T-cell (primary cell): ENCODE measurements at regions not wholly inside any gene's neighbourhood (a gene's known extent, or its start where the extent isn't known, plus 50 kb on each side); places are given as distances from the start of the nearest gene placed in this dataset.

Source experiments
- ATAC-seq, 4 experiments: fragments of 200-7000 bp in 3 of 4; fragments of 150-1000 bp in 1 of 4; cut with Tn5 transposase; replicated peaks in 1 of 4; 1 replicate in 3 of 4; 2 replicates in 1 of 4; pipeline ENCODE4 v1.10.0; 2021; ENCODE audit warnings: moderate library complexity in 3 of 4, mild to moderate bottlenecking in 2 of 4, moderate number of reproducible peaks in 1 of 4
- CTCF ChIA-PET, 2 donors: fragments of 300-600 bp; sonication (Branson Sonifier 250); formaldehyde crosslinking; loops; one replicate each; lab custom pipeline; 2022; ENCODE audit warnings: antibody characterized with exemption in 2 of 2; lab: Charles Lee
- POLR2A ChIA-PET, 2 donors: fragments of 300-600 bp; sonication (Branson Sonifier 250); formaldehyde crosslinking; loops; one replicate each; lab custom pipeline; 2022; ENCODE audit warnings: antibody characterized with exemption in 2 of 2; lab: Charles Lee
- DNase-seq, 35 experiments: peaks; one replicate each; pipeline versions ENCODE4 v3.0.0 to v3.0.0-alpha.2; 2013 to 2023
- H3K27ac ChIP-seq: one replicate; pipeline ENCODE4 v1.5.1; 2013; ENCODE audit warnings: low read length
- H3K27me3 ChIP-seq, 2 experiments: replicated peaks in 1 of 2; 1 replicate in 1 of 2; 2 replicates in 1 of 2; pipeline versions ENCODE4 v1.6.1 to v1.7.0; 2013; ENCODE audit warnings: low read length in 1 of 2, mixed read lengths in 1 of 2; ENCODE audit not compliant: control insufficient read depth in 2 of 2, insufficient read depth in 2 of 2; ENCODE audit errors: extremely low read depth in 1 of 2
- H3K36me3 ChIP-seq, 2 donors: 1 replicate in 1 of 2; 2 replicates in 1 of 2; pipeline versions ENCODE4 v1.6.1 to v1.7.0; 2013; ENCODE audit warnings: low read length in 1 of 2; ENCODE audit not compliant: control insufficient read depth in 2 of 2, insufficient read depth in 1 of 2; ENCODE audit errors: extremely low read depth in 1 of 2
- H3K4me1 ChIP-seq, 2 experiments: 1 replicate in 1 of 2; 2 replicates in 1 of 2; pipeline versions ENCODE4 v1.6.1 to v1.7.0; 2013; ENCODE audit warnings: low read length in 2 of 2, mixed read lengths in 1 of 2; ENCODE audit not compliant: insufficient read depth in 2 of 2, control insufficient read depth in 1 of 2; ENCODE audit errors: extremely low read depth in 1 of 2
- H3K4me3 ChIP-seq, 2 donors: 1 replicate in 1 of 2; 2 replicates in 1 of 2; pipeline versions ENCODE4 v1.5.1 to v1.7.0; 2013; ENCODE audit warnings: mild to moderate bottlenecking in 2 of 2, low read length in 1 of 2, moderate library complexity in 1 of 2; ENCODE audit not compliant: control insufficient read depth in 1 of 2; ENCODE audit errors: extremely low read depth in 1 of 2
- H3K9me3 ChIP-seq: 2 replicates; pipeline ENCODE4 v1.7.0; 2013
- H3K27ac Mint-ChIP-seq, 2 donors: one replicate each; pipeline ENCODE4 v1.8.0; 2020 to 2021; ENCODE audit warnings: mild to moderate bottlenecking in 2 of 2, mixed read lengths in 2 of 2
- H3K27me3 Mint-ChIP-seq, 2 donors: one replicate each; pipeline ENCODE4 v1.8.0; 2021 to 2022; ENCODE audit warnings: mixed read lengths in 2 of 2
- H3K36me3 Mint-ChIP-seq: one replicate; pipeline ENCODE4 v1.8.0; 2021; ENCODE audit warnings: mixed read lengths
- H3K4me1 Mint-ChIP-seq, 3 donors: one replicate each; pipeline ENCODE4 v1.8.0; 2020 to 2022; ENCODE audit warnings: mixed read lengths in 3 of 3, mild to moderate bottlenecking in 1 of 3
- H3K4me3 Mint-ChIP-seq, 3 donors: one replicate each; pipeline ENCODE4 v1.8.0; 2020 to 2022; ENCODE audit warnings: mild to moderate bottlenecking in 3 of 3, mixed read lengths in 3 of 3, moderate library complexity in 3 of 3
- H3K9me3 Mint-ChIP-seq, 3 donors: one replicate each; pipeline ENCODE4 v1.8.0; 2020 to 2022; ENCODE audit warnings: mixed read lengths in 3 of 3
- WGBS: methylation state at CpG from one replicate; pipeline ENCODE4 v1.1.5; 2013; ENCODE audit warnings: missing lambda C conversion rate; ENCODE audit not compliant: insufficient coverage; 5-methylcytosine and 5-hydroxymethylcytosine counted together

DNA sequence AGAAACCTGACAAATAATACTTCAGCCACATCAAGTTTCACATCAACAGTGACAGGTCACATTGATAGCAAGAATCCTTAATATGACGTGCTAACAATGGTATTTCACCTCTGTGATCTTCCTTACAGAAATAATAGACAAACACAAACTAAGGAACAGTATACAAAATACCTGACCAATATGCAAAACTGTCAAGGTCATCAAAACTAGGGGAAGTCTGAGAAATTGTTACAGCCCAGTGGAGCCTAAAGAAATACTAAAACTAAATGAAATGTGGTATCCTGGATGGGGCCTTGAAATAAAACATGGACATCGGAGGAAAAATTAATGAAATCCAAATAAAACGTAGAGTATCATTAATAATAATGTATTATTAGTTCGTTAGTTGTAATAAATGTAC, 422.0 kb upstream of the ZNF385D start:
- Histone ChIP-seq H3K36me3 (no peaks in the 10 kb centered on the region), H3K27me3 (no peaks in the 10 kb centered on the region), H3K4me1 (no peaks in the 10 kb centered on the region), H3K9me3 (no peaks in the 10 kb centered on the region), H3K4me3 (no peak overlapping the region), H3K27ac (no peak overlapping the region)
- ATAC-seq, result no peak
- no peak overlapping the region for H3K27ac Mint-ChIP-seq
- CTCF ChIA-PET, result no interaction called here
- H3K4me3 Mint-ChIP-seq, result no peak overlapping the region
- POLR2A ChIA-PET, result interaction anchor here in 1 of 2 donors (0.6 kb wide), 1 partner anchor 467 kb away, joined by 3 read pairs; no protein-coding TSS in a partner anchor
- H3K27me3 Mint-ChIP-seq, result no peaks in the 10 kb centered on the region
- H3K36me3 Mint-ChIP-seq, result no peaks in the 10 kb centered on the region
- no peak for DNase-seq
- no peaks in the 10 kb centered on the region for H3K4me1 Mint-ChIP-seq
- 80% methylated on average over 1 of the region's 4 CpGs for WGBS
- H3K9me3 Mint-ChIP-seq, result peaks cover 2 to 4% (median 4%) of the 10 kb centered on the region in 3 donors

DNA sequence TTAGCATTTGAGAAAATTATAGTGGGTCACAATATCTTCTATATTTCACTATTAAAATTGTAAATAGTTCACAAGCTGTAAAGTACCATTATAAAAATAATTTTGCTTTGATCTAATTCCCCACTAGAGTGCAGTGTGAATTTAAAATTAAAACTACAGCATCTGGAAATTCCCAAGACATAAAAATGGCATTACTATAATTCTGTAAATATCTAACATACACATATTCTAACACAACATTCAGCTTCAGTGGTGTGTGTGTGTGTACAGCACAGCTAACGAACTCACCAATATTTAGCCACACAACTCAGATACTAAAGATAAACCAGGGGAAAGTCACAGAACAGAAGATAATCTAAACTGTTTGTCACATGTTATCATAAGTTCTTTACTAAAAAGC, 424.9 kb upstream of the ZNF385D start:
- Mint-ChIP-seq H3K36me3 (no peaks in the 10 kb centered on the region), H3K27me3 (no peaks in the 10 kb centered on the region), H3K4me3 (no peak overlapping the region), H3K27ac (no peak overlapping the region), H3K4me1 (no peaks in the 10 kb centered on the region), H3K9me3 (peaks cover 2 to 4% (median 4%) of the 10 kb centered on the region in 3 donors)
- WGBS, result no CpG with 5 or more reads among the region's 1 CpG
- Histone ChIP-seq H3K27me3 (no peaks in the 10 kb centered on the region), H3K4me3 (no peak overlapping the region), H3K36me3 (no peaks in the 10 kb centered on the region), H3K27ac (no peak overlapping the region), H3K4me1 (no peaks in the 10 kb centered on the region), H3K9me3 (no peaks in the 10 kb centered on the region)
- ATAC-seq (no peak), DNase-seq (no peak)
- ChIA-PET CTCF (no interaction called here), POLR2A (no interaction called here)

- no peak overlapping the region for H3K27ac Mint-ChIP-seq
- Histone ChIP-seq H3K4me1 (no peaks in the 10 kb centered on the region), H3K9me3 (no peaks in the 10 kb centered on the region), H3K27ac (no peak overlapping the region), H3K27me3 (no peaks in the 10 kb centered on the region), H3K36me3 (no peaks in the 10 kb centered on the region), H3K4me3 (no peak overlapping the region)
- peaks cover 2 to 4% (median 4%) of the 10 kb centered on the region in 3 donors for H3K9me3 Mint-ChIP-seq
- no peak for ATAC-seq
- no peaks in the 10 kb centered on the region for H3K36me3 Mint-ChIP-seq
- ChIA-PET CTCF (no interaction called here), POLR2A (no interaction called here)
- no peaks in the 10 kb centered on the region for H3K27me3 Mint-ChIP-seq
- no peaks in the 10 kb centered on the region for H3K4me1 Mint-ChIP-seq
- no peak for DNase-seq
- WGBS, result no CpG with 5 or more reads among the region's 3 CpGs
- no peak overlapping the region for H3K4me3 Mint-ChIP-seq
Observed at GRCh38 chr3:22176911-22177310, 425.9 kb upstream of the ZNF385D start.

DNA sequence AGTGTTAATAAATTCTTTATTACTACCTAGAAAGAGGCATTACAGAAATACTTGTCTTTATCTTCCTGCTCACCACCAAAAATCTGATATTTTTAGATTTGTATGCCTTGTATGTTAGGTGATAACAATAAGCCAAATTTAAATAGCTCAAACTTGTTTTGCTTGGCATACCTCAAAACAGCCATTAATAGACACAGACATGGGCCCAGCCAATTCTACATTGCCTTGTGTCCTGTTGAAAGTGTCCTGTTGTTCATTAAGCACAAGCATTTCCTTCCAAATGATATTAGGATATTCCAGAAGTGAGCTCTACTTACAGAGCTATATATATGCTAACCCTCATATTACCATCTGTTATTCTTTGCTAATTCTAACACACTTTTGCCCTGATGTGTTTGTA, 438.6 kb upstream of the ZNF385D start:
- no peaks in the 10 kb centered on the region for H3K36me3 ChIP-seq
- no peak overlapping the region for H3K27ac ChIP-seq
- no peaks in the 10 kb centered on the region for H3K27me3 Mint-ChIP-seq
- no peaks in the 10 kb centered on the region for H3K4me1 ChIP-seq
- peaks cover 0 to 4% (median 0%) of the 10 kb centered on the region in 3 donors for H3K9me3 Mint-ChIP-seq
- ATAC-seq, result no peak
- H3K27me3 ChIP-seq, result no peaks in the 10 kb centered on the region
- DNase-seq, result no peak
- no peaks in the 10 kb centered on the region for H3K36me3 Mint-ChIP-seq
- H3K27ac Mint-ChIP-seq, result no peak overlapping the region
- POLR2A ChIA-PET, result no interaction called here
- CTCF ChIA-PET, result no interaction called here
- H3K4me1 Mint-ChIP-seq, result no peaks in the 10 kb centered on the region
- no peaks in the 10 kb centered on the region for H3K9me3 ChIP-seq
- H3K4me3 Mint-ChIP-seq, result no peak overlapping the region
- no peak overlapping the region for H3K4me3 ChIP-seq

- ATAC-seq, result no peak
- no peaks in the 10 kb centered on the region for H3K4me1 Mint-ChIP-seq
Observed at GRCh38 chr3:22199095-22199494, 448.1 kb upstream of the ZNF385D start.

DNA sequence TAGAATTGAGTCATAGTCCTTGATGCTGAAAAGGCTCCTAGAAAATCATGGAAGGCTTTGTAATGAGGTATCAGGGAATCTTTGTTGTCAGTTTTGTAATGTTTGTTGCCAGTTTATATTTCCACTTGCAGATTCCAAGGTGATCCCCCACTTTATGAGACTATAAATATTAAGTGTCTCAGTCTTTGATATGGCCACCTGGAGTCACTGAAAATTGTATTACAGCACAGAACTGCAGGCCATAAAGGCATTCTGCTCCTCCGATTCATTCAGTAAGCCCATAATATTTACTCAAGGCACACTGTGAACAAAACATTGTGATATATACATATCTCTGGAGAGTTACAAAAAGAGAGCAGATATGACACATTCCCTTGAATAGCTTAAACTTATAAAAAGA, 457.8 kb upstream of the ZNF385D start:
- WGBS, result no CpG with 5 or more reads among the region's 1 CpG

More at GRCh38 chr3:22199095-22199494, 448.1 kb upstream of the ZNF385D start:
- H3K9me3 Mint-ChIP-seq, result peaks cover 0 to 16% (median 3%) of the 10 kb centered on the region in 3 donors
- H3K27me3 Mint-ChIP-seq, result no peaks in the 10 kb centered on the region
- Histone ChIP-seq H3K4me1 (no peaks in the 10 kb centered on the region), H3K4me3 (no peak overlapping the region), H3K36me3 (no peaks in the 10 kb centered on the region), H3K27ac (no peak overlapping the region), H3K27me3 (no peaks in the 10 kb centered on the region), H3K9me3 (no peaks in the 10 kb centered on the region)
- POLR2A ChIA-PET, result no interaction called here
- no peak for DNase-seq
- CTCF ChIA-PET, result no interaction called here
- H3K27ac Mint-ChIP-seq, result no peak overlapping the region
- H3K36me3 Mint-ChIP-seq, result no peaks in the 10 kb centered on the region
- WGBS, result no CpG with 5 or more reads among the region's 1 CpG
- H3K4me3 Mint-ChIP-seq, result no peak overlapping the region

GRCh38 chr3:22209578-22209977, 458.6 kb upstream of the ZNF385D start:
- DNase-seq (no peak), ATAC-seq (no peak)
- Histone ChIP-seq H3K27ac (no peak overlapping the region), H3K36me3 (no peaks in the 10 kb centered on the region), H3K4me1 (no peaks in the 10 kb centered on the region), H3K27me3 (no peaks in the 10 kb centered on the region), H3K9me3 (no peaks in the 10 kb centered on the region), H3K4me3 (no peak overlapping the region)
- no peaks in the 10 kb centered on the region for H3K27me3 Mint-ChIP-seq
- peaks cover 2 to 7% (median 6%) of the 10 kb centered on the region in 3 donors for H3K9me3 Mint-ChIP-seq
- WGBS, result no CpG with 5 or more reads among the region's 2 CpGs
- ChIA-PET CTCF (interaction anchor here in 1 of 2 donors (0.6 kb wide), 1 partner anchor 571 kb away, joined by 3 read pairs; no protein-coding TSS in a partner anchor), POLR2A (no interaction called here)
- H3K36me3 Mint-ChIP-seq, result no peaks in the 10 kb centered on the region
- H3K4me3 Mint-ChIP-seq, result no peak overlapping the region
- no peaks in the 10 kb centered on the region for H3K4me1 Mint-ChIP-seq
- H3K27ac Mint-ChIP-seq, result no peak overlapping the region

More for the DNA sequence above, 457.8 kb upstream of the ZNF385D start:
- H3K27ac ChIP-seq, result no peak overlapping the region
- Mint-ChIP-seq H3K9me3 (peaks cover 6 to 11% (median 11%) of the 10 kb centered on the region in 3 donors), H3K27me3 (no peaks in the 10 kb centered on the region), H3K27ac (no peak overlapping the region), H3K4me1 (no peaks in the 10 kb centered on the region), H3K4me3 (no peak overlapping the region), H3K36me3 (no peaks in the 10 kb centered on the region)
- H3K9me3 ChIP-seq, result no peaks in the 10 kb centered on the region
- POLR2A ChIA-PET, result no interaction called here
- no peaks in the 10 kb centered on the region for H3K36me3 ChIP-seq
- no peaks in the 10 kb centered on the region for H3K27me3 ChIP-seq
- no peaks in the 10 kb centered on the region for H3K4me1 ChIP-seq
- no peak for DNase-seq
- no peak for ATAC-seq
- CTCF ChIA-PET, result no interaction called here
- H3K4me3 ChIP-seq, result no peak overlapping the region
